Transverse colon (tissue), 4 donors: ENCODE measurements at regions not wholly inside any gene's neighbourhood (a gene's known extent, or its start where the extent isn't known, plus 50 kb on each side); places are given as distances from the start of the nearest gene placed in this dataset.

Source experiments
- DNase-seq: peaks from one replicate; pipeline ENCODE4 v3.0.0-alpha.2; 2019
- H3K27ac ChIP-seq, 4 donors: fragments of 200-600 bp; sonication (generic); 2 replicates each; pipeline ENCODE4 v1.5.1; 2016 to 2018; ENCODE audit warnings: inconsistent platforms in 4 of 4
- H3K27me3 ChIP-seq: fragments of 200-600 bp; sonication (generic); 2 replicates; pipeline ENCODE4 v1.5.1; 2017; ENCODE audit warnings: inconsistent platforms
- H3K36me3 ChIP-seq, 4 donors: fragments of 200-600 bp; sonication (generic); 2 replicates each; pipeline ENCODE4 v1.5.1; 2017 to 2019; ENCODE audit warnings: inconsistent platforms in 4 of 4
- H3K4me1 ChIP-seq, 4 donors: fragments of 200-600 bp; sonication (generic); 2 replicates each; pipeline ENCODE4 v1.5.1; 2017 to 2020; ENCODE audit warnings: inconsistent platforms in 4 of 4
- H3K4me3 ChIP-seq, 4 donors: fragments of 200-600 bp; sonication (generic); 1 replicate in 1 of 4; 2 replicates in 3 of 4; pipeline versions ENCODE4 v1.5.1 to v1.6.1; 2017 to 2019; ENCODE audit warnings: inconsistent platforms in 4 of 4
- H3K9me3 ChIP-seq, 2 donors: fragments of 200-600 bp; sonication (generic); 2 replicates each; pipeline ENCODE4 v1.5.1; 2017 to 2019; ENCODE audit warnings: inconsistent platforms in 2 of 2
- EP300 ChIP-seq: sonication (generic); formaldehyde crosslinking; IDR thresholded peaks from one replicate; pipeline ENCODE4 v1.6.1; 2017; ENCODE audit warnings: antibody characterized with exemption, low read depth
- POLR2A ChIP-seq: fragments of 450-650 bp; IDR thresholded peaks from one replicate; pipeline ENCODE4 v1.6.1; 2016; ENCODE audit warnings: antibody characterized with exemption, mild to moderate bottlenecking, moderate library complexity
- POLR2AphosphoS5 ChIP-seq, 3 donors: sonication (generic); formaldehyde crosslinking; IDR thresholded peaks; one replicate each; pipeline ENCODE4 v1.6.1; 2016; ENCODE audit warnings: antibody characterized with exemption in 3 of 3
- WGBS, 2 donors: methylation state at CpG; one replicate each; pipeline ENCODE4 v1.1.5; 2018; ENCODE audit warnings: low coverage in 1 of 2; 5-methylcytosine and 5-hydroxymethylcytosine counted together
- in situ Hi-C, 4 donors: fragments of 200-750 bp; cut with MboI; loops; one replicate each; pipeline versions ENCODE4 v1.15.0 to v1.15.1; 2017; ENCODE audit warnings: low sequenced_read_pairs in 3 of 4, low pct_ligation_motif_present in 1 of 4, low pct_unique_long_range_greater_than_20kb in 1 of 4
- intact Hi-C: fragments of 100-400 bp; cut with DNase I; formaldehyde crosslinking; loops from one replicate; pipeline ENCODE4 v1.15.1; 2023; ENCODE audit warnings: low total_unique reads
- TF ChIP-seq, protein P1 (sequence below), 5 experiments: fragments of 200-600 bp in 3 of 5; fragments of 450-650 bp in 2 of 5; sonication (generic) in 3 of 5; IDR thresholded peaks; 1 replicate in 2 of 5; 2 replicates in 3 of 5; pipeline ENCODE4 v1.5.1; 2016 to 2017; ENCODE audit warnings: antibody characterized with exemption in 5 of 5, inconsistent platforms in 3 of 5, mild to moderate bottlenecking in 2 of 5, moderate library complexity in 1 of 5

DNA sequence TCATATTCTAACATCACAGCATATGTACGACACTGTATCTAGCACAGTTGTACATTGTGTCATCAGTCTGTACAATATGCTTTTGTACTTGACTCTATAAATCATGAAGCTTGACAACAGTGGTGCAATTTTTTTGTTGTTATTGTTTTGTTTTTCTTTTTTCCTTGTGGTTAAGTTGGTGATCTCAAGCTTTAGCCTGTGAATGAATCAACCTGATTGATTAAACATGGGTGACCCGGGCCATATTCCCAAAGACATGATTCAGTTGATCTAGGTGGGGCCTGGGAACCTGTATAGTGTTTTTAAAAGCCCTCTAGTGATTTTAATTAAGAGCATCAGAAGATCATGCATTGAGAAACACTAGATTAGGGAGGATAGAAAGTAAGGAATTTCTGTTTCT is 101.8 kb upstream of the AADACL2 start:
- Histone ChIP-seq H3K4me3 (no peak overlapping the region), H3K9me3 (no peaks in the 10 kb centered on the region), H3K27me3 (no peaks in the 10 kb centered on the region), H3K36me3 (no peaks in the 10 kb centered on the region), H3K27ac (no peak overlapping the region), H3K4me1 (no peaks in the 10 kb centered on the region)
- TF ChIP-seq EP300 (no peak), POLR2A (no peak), POLR2AphosphoS5 (IDR thresholded peaks at IDR 0.05) (no peak)
- TF ChIP-seq, protein P1, sequence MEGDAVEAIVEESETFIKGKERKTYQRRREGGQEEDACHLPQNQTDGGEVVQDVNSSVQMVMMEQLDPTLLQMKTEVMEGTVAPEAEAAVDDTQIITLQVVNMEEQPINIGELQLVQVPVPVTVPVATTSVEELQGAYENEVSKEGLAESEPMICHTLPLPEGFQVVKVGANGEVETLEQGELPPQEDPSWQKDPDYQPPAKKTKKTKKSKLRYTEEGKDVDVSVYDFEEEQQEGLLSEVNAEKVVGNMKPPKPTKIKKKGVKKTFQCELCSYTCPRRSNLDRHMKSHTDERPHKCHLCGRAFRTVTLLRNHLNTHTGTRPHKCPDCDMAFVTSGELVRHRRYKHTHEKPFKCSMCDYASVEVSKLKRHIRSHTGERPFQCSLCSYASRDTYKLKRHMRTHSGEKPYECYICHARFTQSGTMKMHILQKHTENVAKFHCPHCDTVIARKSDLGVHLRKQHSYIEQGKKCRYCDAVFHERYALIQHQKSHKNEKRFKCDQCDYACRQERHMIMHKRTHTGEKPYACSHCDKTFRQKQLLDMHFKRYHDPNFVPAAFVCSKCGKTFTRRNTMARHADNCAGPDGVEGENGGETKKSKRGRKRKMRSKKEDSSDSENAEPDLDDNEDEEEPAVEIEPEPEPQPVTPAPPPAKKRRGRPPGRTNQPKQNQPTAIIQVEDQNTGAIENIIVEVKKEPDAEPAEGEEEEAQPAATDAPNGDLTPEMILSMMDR (IDR thresholded peaks at IDR 0.05): no peak
- DNase-seq: no peak
- in situ Hi-C loops (no loop called here), intact Hi-C loops (no loop called here)
- WGBS, 2 donors: 74 to 96% methylated on average over 2 of the region's 2 CpGs

DNA sequence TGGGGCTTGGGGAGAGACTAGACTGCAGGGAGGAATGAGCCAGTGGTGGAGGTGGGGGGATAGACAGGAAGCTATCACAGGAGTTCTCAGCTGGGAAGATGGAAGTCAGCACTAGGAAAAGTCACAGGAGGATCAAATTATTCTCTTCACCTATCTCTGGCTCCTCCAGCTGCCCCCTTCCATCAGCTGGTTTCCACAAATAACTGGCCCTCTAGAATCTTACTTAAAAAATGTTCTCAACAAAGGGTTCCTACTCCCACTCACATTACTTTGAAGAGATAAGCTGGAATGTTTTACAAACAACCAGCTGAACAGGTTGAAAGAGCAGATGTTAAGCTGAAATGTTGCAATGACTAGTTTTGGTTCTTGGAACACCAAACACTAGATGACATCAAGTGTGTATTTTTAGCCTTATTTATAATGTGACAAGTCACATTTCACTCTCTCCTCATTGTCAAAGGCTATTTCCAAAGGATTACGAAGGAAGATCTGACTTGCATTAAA is 102.7 kb upstream of the AADACL2 start:
- TF ChIP-seq POLR2A: no peak
- TF ChIP-seq POLR2AphosphoS5 (IDR thresholded peaks at IDR 0.05): no peak
- TF ChIP-seq, protein P1 (IDR thresholded peaks at IDR 0.05): no peak
- no peak for TF ChIP-seq EP300
- intact Hi-C loops (no loop called here), in situ Hi-C loops (no loop called here)
- Histone ChIP-seq H3K27me3 (no peaks in the 10 kb centered on the region), H3K9me3 (no peaks in the 10 kb centered on the region), H3K4me1 (no peaks in the 10 kb centered on the region), H3K4me3 (no peak overlapping the region), H3K36me3 (no peaks in the 10 kb centered on the region), H3K27ac (no peak overlapping the region)
- no peak for DNase-seq
- WGBS, 2 donors: 55 to 67% methylated on average over 1 of the region's 1 CpG

DNA sequence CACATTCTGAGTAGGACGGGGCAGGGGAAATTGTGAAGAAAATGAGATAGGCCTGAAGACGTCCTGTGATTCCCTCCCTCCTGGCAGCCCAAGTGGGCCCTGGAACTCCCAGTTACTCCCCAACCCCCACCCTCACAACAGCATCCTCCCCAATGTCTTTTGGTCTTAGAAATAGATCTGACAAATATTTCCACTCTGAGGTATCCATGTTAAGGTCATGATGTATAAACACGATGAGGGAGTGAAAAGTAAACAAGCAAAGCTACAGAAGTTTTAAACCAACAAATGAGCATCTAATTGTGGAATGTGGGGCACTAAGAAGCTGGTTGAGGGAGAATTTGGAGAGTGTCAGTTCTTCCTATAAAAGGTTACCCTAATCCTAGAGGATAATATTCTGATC is 103.7 kb upstream of the AADACL2 start:
- H3K4me3 ChIP-seq: no peak overlapping the region
- 62 to 93% methylated on average over 2 to 3 of the region's 3 CpGs for WGBS, 2 donors
- H3K9me3 ChIP-seq: no peaks in the 10 kb centered on the region
- intact Hi-C loops (no loop called here), in situ Hi-C loops (no loop called here)
- H3K36me3 ChIP-seq: no peaks in the 10 kb centered on the region
- H3K4me1 ChIP-seq: no peaks in the 10 kb centered on the region
- H3K27me3 ChIP-seq: no peaks in the 10 kb centered on the region
- H3K27ac ChIP-seq: no peak overlapping the region
- TF ChIP-seq EP300 (no peak), POLR2AphosphoS5 (IDR thresholded peaks at IDR 0.05) (no peak), POLR2A (no peak)
- TF ChIP-seq, protein P1 (IDR thresholded peaks at IDR 0.05): no peak
- DNase-seq: no peak

DNA sequence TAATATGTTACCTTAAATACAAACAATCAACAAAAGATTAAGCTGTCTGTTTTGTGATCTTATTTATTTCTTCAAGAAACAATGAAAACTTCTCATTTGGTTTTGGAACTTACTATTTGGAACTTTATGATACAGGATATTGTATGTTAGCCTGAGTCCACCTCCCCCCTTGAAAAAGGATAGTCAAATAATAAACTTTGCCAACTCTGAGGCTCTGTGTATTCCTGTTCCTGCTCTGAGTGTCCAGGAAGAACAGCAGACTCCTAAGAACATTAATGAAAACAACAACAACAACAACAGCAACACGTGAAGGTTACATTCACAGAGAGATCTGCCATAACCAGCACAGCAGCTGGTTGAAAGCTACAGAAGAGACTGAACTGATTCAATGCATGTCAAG is 108.1 kb upstream of the AADACL2 start:
- no peak overlapping the region for H3K4me3 ChIP-seq
- 43 to 69% methylated on average over 1 of the region's 1 CpG for WGBS, 2 donors
- TF ChIP-seq, protein P1 (IDR thresholded peaks at IDR 0.05): no peak
- TF ChIP-seq EP300: no peak
- intact Hi-C loops: no loop called here
- H3K27me3 ChIP-seq: no peaks in the 10 kb centered on the region
- H3K27ac ChIP-seq: no peak overlapping the region
- H3K36me3 ChIP-seq: no peaks in the 10 kb centered on the region
- in situ Hi-C loops: no loop called here
- H3K4me1 ChIP-seq: no peaks in the 10 kb centered on the region
- DNase-seq: no peak
- H3K9me3 ChIP-seq: no peaks in the 10 kb centered on the region
